H7 (cell line): ENCODE measurements at regions not wholly inside any gene's neighbourhood (a gene's known extent, or its start where the extent isn't known, plus 50 kb on each side); places are given as distances from the start of the nearest gene placed in this dataset.
"Not testable (repeated sequence)": the region's sequence is repeated elsewhere in the genome, so short reads cannot be mapped to it uniquely, and the experiment has no call there.

Experiments
- DNase-seq: peaks from one replicate; pipeline ENCODE4 v3.0.0; 2012
- H3K27me3 ChIP-seq: 2 replicates; pipeline ENCODE4 v1.6.0; 2011; ENCODE audit warnings: mild to moderate bottlenecking, low read length; ENCODE audit not compliant: control insufficient read depth, insufficient read depth
- H3K36me3 ChIP-seq: replicated peaks from 2 replicates; pipeline ENCODE4 v1.5.1; 2011; ENCODE audit warnings: low read length; ENCODE audit not compliant: control insufficient read depth, insufficient read depth
- H3K4me3 ChIP-seq: 2 replicates; pipeline ENCODE4 v1.5.1; 2011; ENCODE audit warnings: low read depth, mild to moderate bottlenecking, control low read depth, low read length, moderate library complexity; ENCODE audit not compliant: insufficient read depth

DNA sequence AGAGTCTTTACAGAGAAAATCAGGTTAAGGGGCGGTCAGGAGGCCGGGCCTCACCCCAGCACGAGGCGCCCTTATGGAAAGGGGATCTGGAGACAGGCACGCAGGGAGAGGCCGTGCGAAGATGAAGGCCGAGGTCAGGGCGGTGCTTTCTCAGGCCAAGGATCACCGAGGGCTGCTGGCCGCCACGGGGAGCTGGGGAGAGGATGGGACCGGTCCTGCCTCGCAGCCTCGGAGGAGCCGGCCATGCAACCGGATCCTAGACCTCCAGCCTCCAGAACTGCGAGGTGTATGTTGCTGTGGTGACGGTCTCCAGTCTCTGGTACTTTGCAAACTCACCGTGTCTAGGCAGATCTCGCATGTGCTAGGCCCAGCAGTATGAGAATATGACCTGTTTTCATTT, 138.2 kb upstream of the NKX1-1 start:
- H3K27me3 ChIP-seq, H3K36me3 ChIP-seq, H3K4me3 ChIP-seq, DNase-seq: not testable (repeated sequence)

DNA sequence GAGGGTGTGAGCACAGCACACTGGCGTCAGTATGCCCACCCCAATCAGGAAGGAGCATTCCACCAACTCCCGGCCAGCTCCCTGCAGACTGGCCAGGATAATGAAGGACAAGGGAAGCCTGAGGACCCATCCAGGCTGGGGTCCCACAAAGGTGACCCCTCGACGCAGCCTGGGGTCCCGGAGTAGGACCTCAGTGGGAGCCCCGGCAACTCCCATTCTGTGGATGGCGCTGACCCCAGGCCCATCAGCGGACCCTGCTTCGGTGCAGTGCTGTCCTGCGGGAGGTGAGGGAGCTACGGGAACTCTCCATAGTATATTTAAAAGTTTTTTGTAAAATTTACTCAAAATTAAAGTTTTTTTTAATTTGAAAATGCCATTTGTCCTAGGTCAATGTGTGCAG, 137.7 kb upstream of the NKX1-1 start:
- no peak for DNase-seq
- Histone ChIP-seq H3K36me3 (no peaks in the 10 kb centered on the region), H3K4me3 (no peak overlapping the region)

DNA sequence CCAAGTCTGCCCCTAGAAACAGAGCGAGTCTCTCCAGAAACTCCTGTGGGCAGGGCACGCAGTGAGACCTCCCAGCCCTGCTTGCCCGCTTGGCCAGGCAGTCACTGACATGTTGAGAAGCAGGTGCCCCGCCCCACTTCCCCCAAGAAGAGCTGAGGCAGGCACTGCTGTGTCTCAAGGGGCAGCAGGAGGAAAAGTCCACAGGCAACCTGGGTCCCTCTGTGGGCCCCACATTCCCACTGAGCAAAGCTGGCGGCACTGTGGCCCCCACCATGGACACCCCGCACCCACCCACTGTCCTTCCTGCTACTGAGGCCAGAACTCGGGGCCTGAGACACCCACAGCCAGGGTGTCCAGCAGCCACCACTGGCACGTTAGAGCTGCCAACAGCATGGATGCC, 137.3 kb upstream of the NKX1-1 start:
- Histone ChIP-seq H3K27me3 (no peaks in the 10 kb centered on the region), H3K36me3 (no peaks in the 10 kb centered on the region), H3K4me3 (no peak overlapping the region)
- no peak for DNase-seq

More for the DNA sequence above, 137.7 kb upstream of the NKX1-1 start:
- no peaks in the 10 kb centered on the region for H3K27me3 ChIP-seq

DNA sequence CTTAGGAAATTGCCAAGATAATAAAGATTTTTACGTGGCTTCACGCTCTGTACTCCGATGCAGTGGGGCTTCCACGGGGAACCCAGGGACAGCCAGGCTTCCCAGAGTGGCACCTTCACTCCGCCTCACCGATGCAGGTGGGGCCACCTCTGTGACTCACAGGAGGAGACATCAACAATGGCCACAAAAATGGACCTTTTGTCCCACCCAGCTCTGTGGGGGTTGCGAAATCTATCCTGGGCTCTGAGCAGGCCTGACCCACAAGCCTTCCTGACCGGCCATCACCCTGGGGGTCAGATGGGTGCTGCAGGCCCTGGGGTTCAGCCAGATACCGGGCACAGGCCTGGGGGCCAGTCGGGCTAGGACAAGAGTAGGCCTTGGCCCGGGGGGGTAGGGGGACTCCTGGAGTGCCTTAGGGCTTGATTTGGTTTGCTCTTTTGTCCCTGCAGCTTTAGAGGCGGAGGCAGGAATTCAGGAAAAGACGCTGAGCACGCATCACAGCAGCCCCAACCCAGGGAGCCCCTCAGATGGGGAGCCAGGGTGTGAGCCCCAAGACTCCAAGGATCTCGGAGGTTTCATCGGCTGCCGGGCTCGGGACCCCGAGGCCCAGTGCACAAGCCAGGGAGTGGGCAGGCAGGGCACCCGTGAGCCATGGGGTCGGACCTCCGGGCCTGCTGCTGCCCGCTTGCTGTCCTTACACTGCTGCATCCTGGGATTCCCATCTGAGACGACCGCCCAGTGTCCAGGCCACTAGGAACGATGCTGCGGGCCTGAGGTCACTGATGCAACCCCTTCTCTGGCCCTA, 136.5 kb upstream of the NKX1-1 start:
- no peak for DNase-seq
- Histone ChIP-seq H3K36me3 (no peaks in the 10 kb centered on the region), H3K4me3 (no peak overlapping the region), H3K27me3 (no peaks in the 10 kb centered on the region)

DNA sequence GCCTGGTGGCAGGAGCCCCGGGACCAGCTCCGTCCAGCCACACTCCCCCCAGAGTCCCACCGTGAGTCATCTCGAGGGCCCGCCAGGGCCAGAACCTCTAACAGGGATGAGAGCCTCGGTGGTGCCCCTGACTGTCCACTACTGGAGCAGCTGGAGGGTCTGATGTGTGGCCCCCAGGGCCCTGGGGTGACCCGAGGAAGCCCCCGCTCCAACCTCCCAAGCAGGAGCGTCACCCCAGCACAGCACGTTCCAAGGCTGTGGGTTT, 135.9 kb upstream of the NKX1-1 start:
- DNase-seq: no peak
- H3K36me3 ChIP-seq: no peaks in the 10 kb centered on the region
- H3K4me3 ChIP-seq: no peak overlapping the region
- no peaks in the 10 kb centered on the region for H3K27me3 ChIP-seq

DNA sequence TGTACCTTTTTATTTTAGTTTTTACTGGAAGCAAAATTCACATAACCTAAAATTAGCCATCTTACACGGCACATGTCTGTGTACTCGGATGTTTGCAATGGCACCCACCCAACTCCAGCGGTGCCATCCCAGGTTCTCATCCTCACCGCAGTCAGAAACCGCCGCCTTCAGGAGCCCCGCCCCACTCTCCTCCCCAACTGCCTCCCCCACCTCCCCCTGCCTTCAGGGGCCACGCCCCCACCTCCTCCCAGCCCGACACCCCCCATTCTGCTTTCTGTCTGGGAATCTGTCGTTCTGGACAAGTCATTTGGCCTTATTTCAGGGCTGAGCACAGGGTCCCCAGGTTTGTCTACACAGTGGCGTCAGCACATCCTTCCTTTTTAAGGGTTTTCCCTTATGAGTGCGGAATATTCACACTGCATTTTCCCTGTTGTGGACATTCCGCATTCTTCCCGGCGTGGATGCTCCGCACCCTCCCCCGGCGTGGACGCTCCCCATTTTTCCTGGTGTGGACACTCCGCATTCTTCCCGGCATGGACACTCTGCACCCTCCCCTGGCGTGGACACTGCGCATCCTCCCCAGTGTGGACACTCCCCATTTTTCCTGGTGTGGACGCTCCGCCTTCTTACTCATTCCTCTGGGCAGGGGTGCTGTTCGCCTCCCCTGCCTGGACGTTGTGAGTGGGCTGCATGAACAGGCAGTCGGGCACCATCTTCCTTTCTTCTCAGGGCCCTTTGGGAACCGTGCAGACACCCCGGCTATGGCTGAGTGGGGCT, 135.4 kb upstream of the NKX1-1 start:
- DNase-seq: peak; percentile 86
- Histone ChIP-seq H3K4me3 (no peak overlapping the region), H3K27me3 (no peaks in the 10 kb centered on the region), H3K36me3 (no peaks in the 10 kb centered on the region)

DNA sequence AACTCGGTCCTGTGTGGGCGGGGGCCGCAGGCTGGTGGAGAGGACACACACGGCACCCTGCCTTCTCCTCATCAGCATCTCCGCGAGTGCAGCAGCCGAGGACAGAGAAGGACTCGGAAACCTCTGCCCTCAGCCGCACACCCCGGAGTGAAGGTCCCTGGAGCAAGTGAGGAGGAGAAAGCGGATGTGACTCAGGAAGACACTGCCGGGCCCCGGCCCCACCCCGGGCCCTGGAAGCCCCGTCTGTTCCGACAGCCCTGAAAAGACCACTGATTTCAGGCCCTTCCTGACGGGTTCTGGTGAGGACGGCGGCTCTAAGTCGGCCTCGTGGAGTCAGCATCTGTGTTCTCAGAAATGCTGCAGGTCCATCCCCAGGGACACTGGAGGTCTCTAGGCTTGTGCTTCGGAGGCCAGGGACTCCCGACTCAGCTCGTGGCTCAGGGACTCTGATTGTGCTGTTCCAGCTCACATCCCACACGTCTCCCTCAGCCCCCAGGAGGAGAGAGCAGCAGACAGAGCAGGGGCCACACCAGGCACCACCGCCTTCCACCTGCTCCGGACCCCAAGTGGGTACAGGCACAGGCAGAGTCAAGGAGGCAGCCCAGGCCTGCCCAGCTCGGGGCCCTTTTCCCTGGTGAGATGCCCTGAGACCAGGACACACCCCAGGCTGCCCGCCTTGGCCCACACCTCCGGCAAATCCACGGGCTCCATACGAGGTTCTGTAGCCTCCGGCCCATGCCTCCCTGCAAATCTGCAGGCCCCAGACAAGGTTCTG, 134.5 kb upstream of the NKX1-1 start:
- DNase-seq: no peak
- Histone ChIP-seq H3K4me3 (no peak overlapping the region), H3K36me3 (no peaks in the 10 kb centered on the region), H3K27me3 (no peaks in the 10 kb centered on the region)

DNA sequence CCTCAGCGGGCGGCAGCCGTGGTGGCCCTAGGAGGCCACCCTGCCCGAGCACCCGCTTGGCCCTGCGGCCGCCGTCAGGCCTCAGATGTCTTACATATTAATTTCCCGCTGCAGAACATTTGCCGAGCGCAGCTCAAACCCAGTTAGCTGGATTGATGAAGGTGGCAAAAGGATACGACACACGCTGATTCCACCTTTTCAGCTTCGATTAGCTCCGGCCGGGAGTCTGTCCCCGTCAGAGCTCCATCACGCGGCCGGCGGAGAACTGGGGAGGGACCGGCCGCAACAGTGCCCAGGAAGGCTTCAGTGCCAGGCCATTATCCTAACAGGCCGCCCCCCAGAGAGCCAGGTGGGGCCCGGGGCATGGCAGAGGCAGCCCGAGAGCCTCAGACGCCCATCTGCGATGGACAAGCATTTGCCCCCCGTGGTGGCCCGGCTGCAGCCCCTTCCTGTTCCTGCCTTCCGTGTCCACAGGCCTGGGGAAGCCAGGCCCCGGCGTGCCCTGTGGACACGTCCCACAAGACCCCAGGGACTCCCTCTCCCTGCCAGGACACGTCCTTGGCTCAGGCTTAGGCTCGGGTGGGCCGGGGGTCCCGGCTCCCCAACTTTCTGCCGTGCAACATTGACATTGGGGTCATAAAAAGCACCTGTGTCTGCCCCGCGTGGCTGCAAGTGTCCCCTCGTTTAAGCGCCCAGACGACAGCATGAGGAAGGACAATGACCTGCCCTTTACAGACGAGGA, 133.8 kb upstream of the NKX1-1 start:
- Histone ChIP-seq H3K36me3 (no peaks in the 10 kb centered on the region), H3K27me3 (no peaks in the 10 kb centered on the region), H3K4me3 (no peak overlapping the region)
- no peak for DNase-seq

DNA sequence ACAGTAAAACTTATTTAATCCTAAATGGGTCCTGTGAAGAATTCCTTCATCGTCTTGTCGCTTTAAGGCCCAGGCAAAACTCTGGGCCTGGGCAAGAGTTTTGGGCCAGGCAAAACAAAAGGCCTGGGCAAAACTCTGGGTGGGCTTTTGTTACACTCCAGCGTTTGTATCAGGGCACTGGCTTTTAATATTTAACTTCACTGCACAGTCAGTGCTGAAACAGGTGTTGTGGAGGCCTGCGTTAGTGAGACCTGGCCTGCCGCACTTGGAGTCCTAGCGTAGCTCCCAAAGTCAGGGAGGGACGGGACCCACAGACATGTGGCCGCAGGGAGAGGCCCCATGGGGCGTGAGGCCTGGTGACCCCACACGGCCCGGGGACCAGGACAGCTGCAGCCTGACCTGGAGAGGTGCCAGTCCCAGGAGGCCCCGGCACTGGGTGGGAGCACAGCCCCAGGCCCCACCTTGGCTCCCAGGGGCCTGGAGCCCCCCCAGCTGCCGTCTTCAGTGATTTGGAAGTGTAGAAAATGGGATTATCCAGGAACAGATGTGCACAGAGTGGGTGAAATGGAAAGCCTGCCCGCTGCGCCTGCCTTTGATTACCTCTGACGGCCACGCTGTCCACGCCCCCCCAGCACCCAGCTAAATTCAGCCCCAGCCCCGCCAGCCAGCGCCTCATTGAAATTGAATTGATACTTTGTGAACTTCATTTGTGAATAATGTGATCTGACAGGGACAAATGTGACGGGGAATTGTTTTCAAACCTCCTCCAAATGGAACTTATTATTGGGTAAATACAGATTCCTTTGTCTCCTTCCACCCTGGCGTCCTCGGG, 132.9 kb upstream of the NKX1-1 start:
- Histone ChIP-seq H3K36me3 (no peaks in the 10 kb centered on the region), H3K4me3 (no peak overlapping the region), H3K27me3 (no peaks in the 10 kb centered on the region)
- DNase-seq: no peak

DNA sequence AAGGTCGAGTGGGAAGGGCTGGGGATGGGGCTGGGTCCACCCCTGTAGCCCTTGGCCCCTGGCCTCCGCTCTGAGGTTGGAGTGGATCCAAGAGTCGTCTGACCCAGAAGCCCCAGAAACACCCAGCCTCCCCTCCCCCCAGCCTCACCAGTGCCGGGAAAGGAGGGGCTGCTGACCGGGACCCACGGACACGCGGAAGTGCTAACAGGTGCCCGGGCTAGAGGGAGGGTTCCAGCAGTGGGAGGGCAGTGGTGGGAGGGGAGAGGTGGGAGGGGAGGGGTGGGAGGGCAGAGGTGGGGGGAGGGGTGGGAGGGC, 131.8 kb upstream of the NKX1-1 start:
- DNase-seq: no peak
- H3K4me3 ChIP-seq: no peak overlapping the region
- no peaks in the 10 kb centered on the region for H3K36me3 ChIP-seq
- H3K27me3 ChIP-seq: no peaks in the 10 kb centered on the region

DNA sequence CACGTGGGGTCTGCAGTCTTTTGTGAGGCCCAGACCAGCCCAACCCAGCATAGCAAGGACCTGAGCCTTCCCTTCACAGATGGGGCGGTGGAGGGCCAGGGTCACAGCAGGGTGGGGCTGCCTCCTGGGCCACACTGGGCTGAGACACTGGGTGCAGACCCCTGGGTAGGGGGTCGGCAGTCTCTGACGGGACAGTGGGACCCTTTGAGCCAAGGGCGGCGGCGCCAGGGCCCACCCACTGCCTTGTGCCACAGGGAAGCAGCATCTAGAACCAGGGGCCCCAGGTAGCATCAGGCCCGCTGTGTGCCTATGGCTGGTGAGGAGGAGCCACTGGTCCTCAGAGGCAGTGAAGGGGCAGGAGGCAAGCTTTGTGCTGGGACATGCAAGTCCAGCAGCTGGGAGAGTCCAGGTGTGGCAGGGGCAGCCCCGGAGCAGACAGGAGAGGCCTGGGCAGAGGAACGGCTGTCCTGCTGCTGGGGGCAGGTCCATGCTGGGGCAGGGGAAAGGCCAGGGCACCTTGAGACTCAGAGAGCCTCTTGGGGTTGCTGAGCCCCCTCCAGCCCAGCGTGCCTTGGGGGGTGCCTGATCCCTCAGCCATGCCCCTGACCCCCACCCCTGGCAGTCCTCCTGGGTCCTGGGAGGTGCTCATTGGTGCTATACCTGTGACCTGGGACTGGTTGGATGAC, 131.3 kb upstream of the NKX1-1 start:
- no peak for DNase-seq
- H3K4me3 ChIP-seq: no peak overlapping the region

DNA sequence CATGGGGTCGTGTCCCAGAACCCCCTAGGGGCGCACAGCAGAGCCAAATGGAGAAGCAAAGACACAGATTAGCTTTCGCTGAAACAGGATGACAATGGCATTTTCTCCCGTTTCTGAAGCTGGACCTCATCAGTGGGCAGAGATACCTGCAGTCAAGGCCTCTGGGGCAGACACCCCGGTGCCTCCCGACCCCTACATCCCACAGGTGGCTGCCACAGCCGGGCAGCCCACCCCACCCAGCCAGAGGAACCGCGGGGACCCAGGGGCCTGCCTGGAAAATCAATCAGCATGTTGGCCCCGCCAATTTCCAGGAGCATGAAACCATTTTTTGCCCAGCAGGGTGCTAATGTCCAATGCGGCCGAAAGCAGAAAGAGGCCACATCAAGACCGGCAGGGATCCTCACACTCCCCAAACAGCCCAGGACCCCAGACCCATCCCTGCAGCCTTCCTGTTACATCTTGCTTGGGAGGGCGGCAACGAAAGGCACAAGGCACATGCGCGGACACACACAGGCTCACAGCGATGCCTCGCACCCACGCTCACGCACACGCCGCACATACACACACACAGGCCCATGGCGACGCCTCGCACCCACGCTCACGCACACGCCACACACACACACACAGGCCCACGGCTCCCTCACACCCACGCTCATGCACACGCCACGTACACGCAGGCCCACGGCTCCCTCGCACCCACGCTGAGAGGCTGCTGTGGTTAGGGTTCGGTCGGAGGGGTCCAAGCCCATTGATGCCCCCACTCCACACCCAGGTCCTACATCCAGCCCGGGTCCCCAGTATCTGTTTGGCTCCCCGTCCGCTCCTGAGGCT, 130.6 kb upstream of the NKX1-1 start:
- Histone ChIP-seq H3K4me3 (no peak overlapping the region), H3K27me3 (no peaks in the 10 kb centered on the region), H3K36me3 (no peaks in the 10 kb centered on the region)
- DNase-seq: no peak

More for the DNA sequence above, 131.3 kb upstream of the NKX1-1 start:
- Histone ChIP-seq H3K27me3 (no peaks in the 10 kb centered on the region), H3K36me3 (no peaks in the 10 kb centered on the region)
